ENCODE measurements at regions not wholly inside any gene's neighbourhood (a gene's known extent, or its start where the extent isn't known, plus 50 kb on each side); places are given as distances from the start of the nearest gene placed in this dataset.

- DNase-seq (ENCODE audit: low spot score), result no peak
Measured at GRCh38 chr1:110816945-110817344, 56.0 kb upstream of the CD53 start.

DNA sequence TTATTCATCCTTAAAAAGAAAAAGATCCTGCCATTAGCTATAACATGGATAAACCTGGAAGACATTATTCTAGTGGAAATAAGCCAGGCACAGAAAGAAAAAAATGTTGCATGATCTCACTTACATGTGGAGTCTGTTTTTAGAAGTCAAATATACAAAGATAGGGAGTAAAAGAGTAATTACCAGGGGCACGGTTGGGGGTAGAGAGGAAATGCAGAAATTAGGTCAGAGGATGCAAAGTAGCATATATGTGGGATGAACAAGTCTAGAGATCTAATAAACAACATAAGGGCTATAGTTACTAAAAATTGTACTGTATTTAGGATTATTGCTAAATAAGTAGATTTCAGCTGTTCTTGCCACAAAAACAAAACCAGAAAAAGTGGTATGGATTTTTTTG is 61.4 kb upstream of the CD53 start:
- DNase-seq (ENCODE audit: low spot score), result no peak

GRCh38 chr1:110800079-110800478 is 72.9 kb upstream of the CD53 start:
- no peak for DNase-seq (ENCODE audit: low spot score)

DNA sequence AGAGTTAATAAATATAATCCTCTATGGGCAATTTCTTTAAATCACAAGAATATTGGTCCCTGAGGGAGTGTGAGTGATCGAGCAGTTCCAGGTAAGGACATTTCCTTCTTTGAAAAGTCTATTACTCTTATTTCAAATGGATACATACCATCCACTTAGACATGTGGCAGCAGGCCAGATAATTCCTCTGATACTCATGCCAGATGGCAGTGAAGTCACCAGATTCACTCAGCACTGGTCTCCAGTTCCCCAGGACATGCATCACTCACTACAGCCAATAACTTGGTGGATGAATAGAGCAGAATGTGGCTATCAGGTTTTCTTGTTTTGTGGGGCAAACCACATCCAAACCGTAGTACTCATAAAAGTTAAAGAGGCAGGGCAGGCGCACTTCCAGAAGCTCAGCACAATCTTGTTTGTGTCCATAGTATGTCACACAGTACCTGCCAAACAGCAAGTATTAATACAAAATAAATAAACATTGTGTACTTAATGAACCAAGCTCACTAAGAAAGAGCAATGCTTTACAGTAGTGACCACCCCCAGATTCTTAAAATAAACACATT is 74.2 kb upstream of the CD53 start:
- DNase-seq (ENCODE audit: low spot score), result no peak

GRCh38 chr1:110788673-110789072 is 84.3 kb upstream of the CD53 start:
- DNase-seq (ENCODE audit: low spot score), result no peak

GRCh38 chr1:110787328-110788071 is 85.4 kb upstream of the CD53 start:
- DNase-seq (ENCODE audit: low spot score), result no peak

DNA sequence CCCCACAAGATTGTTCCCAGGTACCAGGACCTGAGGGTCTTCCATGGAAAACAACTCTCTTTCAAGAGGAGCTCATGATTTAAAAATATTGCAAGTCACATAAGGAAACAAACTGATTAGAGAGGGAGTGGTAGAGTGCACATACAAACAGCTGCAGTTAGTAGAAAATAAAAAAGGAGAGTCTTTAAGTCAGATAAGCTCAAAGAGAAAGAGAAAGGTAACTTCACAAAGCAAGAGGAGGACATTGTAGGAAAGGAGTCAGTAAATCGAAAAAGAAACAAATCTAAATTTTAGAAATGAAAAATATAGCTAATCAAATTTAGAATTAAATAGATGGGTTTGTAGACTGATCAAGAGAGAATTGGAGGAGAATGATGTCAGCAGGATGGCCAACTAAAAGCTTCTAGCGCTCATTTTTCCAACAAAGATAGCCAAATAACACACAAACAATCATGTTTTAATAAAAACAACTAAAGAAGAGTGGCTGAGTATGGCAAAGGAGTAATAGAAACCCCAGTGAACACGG is 86.1 kb upstream of the CD53 start:
- no peak for DNase-seq (ENCODE audit: low spot score)

GRCh38 chr1:110785612-110786011 is 87.3 kb upstream of the CD53 start:
- no peak for DNase-seq (ENCODE audit: low spot score)

DNA sequence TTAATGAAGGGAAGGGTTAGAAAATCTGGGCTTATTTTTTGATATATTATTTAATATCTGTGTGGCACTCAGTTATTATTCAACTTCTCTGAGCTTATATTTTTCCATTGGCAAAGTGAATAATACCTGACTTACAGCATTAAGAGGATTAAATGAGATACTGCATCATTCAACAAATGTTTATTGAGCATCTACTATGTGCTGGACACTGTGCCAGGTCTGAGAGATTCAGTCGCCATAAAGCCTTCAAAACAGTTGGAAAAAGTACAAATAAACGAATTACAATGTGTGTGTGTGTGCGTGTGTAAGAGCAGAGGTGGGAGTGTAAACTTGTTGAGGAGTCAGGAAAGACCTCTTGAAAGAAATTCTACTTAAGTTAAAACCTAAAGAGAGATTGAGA is 87.9 kb upstream of the CD53 start:
- no peak for DNase-seq (ENCODE audit: low spot score)

DNA sequence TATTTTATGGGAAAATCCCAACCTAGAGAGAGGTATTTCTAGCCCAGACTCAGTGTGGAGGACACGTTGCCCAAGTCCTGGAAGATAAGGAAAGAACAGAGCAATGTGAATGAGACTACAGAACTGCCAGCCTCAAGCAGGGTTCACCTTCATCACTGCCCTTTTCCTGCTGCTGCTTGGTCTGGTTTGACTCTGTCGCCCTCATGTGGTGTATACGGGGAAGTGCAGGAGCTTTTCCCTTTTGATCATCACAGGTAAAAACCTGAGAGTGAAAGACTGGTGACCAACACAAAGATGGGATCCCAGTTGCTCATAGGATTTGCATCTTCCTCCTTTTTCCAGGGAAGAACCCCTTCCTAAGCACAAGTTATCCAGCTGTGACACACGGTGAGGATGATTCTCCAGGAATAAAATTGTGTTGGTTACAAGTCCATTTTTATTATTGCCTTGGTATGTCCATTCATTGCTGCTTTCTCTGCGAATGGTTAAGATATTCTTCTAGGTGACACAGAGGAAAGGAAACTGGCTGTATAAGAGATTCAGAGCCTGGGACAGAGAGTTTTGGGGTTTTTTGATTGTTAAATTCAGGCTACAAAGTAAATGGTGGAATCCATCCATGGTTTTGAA is 89.5 kb upstream of the CD53 start:
- peak; percentile 49 for DNase-seq (ENCODE audit: low spot score)

- DNase-seq (ENCODE audit: low spot score), result no peak
Measured at GRCh38 chr1:110781525-110781924, 91.4 kb upstream of the CD53 start.

DNA sequence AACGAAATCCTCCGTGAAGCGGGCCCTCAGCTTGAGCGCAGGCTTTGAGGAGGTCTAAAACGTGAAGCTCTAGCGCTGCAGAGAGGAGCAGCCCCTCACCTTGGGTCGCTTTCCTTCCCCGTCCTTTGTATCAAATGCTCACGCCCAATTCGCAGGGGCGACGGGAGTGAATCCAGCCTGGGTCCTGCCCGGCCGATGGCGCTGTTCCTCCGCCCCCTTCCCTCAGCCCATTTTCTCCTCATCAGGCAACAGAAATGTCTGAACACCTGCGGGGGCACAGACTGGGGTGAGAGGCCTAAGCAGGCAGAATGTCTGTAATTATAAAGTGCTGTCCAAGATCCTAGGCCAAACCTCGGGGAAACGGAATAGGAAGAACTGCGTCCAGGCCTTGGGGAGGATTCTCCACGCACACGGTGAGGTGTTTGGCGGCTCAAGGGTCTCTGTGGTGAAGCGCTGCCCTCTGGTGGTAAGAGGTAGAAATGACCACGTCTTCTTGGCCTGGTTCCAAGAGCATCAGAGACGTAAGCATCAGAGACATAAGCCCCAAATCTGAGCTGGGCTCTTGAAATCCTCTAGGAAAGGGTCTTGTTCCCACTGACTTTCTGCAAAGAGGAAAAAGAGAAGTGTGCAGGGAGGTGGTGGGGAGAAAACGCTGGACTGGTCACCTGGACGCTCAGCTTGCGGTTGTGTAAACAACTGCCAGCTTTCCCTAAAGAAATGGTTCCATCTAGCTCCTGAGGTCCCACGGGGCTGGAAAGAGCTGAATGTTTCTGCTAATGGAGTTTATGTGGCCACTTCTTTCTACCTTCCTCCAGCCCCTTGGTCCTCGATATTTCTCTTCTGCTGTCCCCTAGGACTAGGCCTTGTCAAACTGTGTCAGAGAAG is 92.1 kb upstream of the CD53 start:
- DNase-seq (ENCODE audit: low spot score), result peak; percentile 69

DNA sequence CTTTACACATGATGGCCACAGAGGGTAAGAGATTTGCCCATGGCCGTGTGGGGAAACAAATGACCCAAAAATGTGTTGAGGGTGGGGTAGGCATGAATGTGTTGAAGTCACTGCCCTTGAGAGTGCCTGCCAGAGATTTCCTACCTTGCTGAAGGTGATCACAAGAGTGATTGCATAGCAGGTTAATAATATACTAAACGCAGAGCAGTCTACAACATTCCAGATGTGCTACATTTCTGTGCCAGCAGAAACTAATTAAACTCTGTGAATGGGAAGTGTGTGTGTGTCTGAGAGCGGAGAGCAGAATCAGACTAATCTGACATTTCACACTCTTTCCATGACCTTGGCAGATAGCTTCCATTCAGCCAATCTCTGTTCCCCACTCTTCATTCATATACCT is 93.3 kb upstream of the CD53 start:
- DNase-seq (ENCODE audit: low spot score), result no peak

DNA sequence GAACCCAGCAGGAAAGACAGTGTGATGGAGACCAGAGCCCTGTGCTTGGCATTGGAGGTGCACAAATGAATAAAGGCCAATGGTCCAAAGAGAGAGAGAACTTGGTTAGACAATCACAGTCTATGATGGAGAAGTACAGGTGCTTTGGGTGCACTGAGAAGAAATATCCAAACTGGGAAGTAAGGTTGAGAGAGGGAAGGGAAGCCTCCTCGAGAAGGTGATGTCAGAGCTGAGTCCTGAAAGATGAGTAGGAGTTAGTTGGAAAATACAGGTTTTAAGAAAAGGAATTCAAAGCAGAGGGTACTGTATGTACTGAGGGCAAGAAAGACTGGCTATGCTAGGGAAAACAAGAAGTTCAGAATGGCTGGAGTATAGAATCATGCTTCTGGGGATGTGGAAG is 94.1 kb upstream of the CD53 start:
- peak; percentile 13 for DNase-seq (ENCODE audit: low spot score)

DNA sequence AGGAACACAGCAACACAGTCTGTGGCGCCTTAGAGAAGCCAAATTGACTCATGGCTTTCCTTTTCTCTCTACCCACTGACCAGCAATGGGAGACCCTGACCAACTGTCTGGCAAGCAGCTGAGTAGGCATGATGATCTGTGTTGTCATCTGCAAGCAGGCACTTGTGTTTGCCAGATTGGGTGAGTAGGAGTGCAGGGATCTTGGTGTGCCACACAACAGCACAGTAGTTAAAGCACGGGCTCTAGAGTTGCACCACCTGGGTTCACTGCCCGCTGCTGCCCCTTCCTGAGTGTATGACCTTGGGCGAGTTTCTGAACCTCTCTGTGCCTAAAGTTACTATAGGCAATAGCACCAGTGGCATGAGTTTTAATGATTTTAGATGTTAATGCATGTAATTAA is 95.7 kb upstream of the CD53 start:
- DNase-seq (ENCODE audit: low spot score), result no peak

GRCh38 chr1:110774398-110774797 is 98.5 kb upstream of the CD53 start:
- no peak for DNase-seq (ENCODE audit: low spot score)

DNA sequence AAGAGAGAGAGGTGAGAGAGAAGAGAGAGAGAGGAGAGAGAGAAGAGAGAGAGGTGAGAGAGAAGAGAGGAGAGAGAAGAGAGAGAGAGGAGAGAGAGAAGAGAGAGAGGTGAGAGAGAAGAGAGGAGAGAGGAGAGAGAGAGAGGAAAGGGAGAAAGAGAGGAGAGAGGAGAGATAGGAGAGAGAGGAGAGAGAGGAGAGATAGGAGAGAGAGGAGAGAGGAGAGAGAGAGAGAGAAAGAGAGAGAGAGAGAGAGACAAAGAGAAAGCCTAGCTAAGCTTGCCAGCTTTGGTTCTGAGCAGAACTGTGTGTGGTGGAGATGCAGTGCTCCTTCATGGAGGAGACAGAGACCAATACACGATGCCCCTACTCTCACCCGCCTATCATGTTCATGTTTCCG is 99.1 kb upstream of the KCNA3 start:
- DNase-seq (ENCODE audit: low spot score), result no peak

- DNase-seq (ENCODE audit: low spot score), result no peak
Measured at GRCh38 chr1:110771245-110772022, 96.7 kb upstream of the KCNA3 start.

- no peak for DNase-seq (ENCODE audit: low spot score)
Measured at GRCh38 chr1:110770832-110771231, 96.1 kb upstream of the KCNA3 start.

- DNase-seq (ENCODE audit: low spot score), result no peak
Measured at GRCh38 chr1:110768605-110769004, 93.9 kb upstream of the KCNA3 start.

GRCh38 chr1:110766336-110766647 is 91.6 kb upstream of the KCNA3 start:
- no peak for DNase-seq (ENCODE audit: low spot score)

All from putamen (tissue), 1 donor.